ENCODE measurements at regions not wholly inside any gene's neighbourhood (a gene's known extent, or its start where the extent isn't known, plus 50 kb on each side); places are given as distances from the start of the nearest gene placed in this dataset.

- ChIA-PET CTCF (interaction anchor here (0.6 kb wide), 1 partner anchor 193 kb away, joined by 3 read pairs; no protein-coding TSS in a partner anchor), POLR2A (interaction anchor here (1.0 kb wide), 1 partner anchor 82 kb away, joined by 3 read pairs; the partner anchor contains the start of gene WLS)
- TF ChIP-seq ELF4 (IDR thresholded peaks at IDR 0.05) (no peak), FOXA1 (IDR thresholded peaks at IDR 0.05) (no peak), FOXK2 (IDR thresholded peaks at IDR 0.05) (no peak), SUZ12 (IDR thresholded peaks at IDR 0.05) (no peak), CTBP1 (IDR thresholded peaks at IDR 0.05; ENCODE audit: borderline replicate concordance) (no peak), L3MBTL2 (conservative IDR thresholded peaks at IDR 0.05) (no peak), SP1 (IDR thresholded peaks at IDR 0.05) (no peak), NFRKB (IDR thresholded peaks at IDR 0.05) (no peak), BHLHE40 (IDR thresholded peaks at IDR 0.05; ENCODE audit: borderline replicate concordance) (no peak)
- no peak for DNase-seq (ENCODE audit: extremely low spot score)
These were observed 81.4 kb upstream of the WLS start for GRCh38 chr1:68313735-68314134.

GRCh38 chr1:68308034-68308433 lies 75.7 kb upstream of the WLS start:
- DNase-seq (ENCODE audit: extremely low spot score): no peak
- CTCF ChIA-PET: no interaction called here
- POLR2A ChIA-PET: no interaction called here
- TF ChIP-seq ELF4 (IDR thresholded peaks at IDR 0.05) (no peak), ARNT (IDR thresholded peaks at IDR 0.05) (no peak)

GRCh38 chr1:68307378-68307787 lies 75.1 kb upstream of the WLS start:
- DNase-seq (ENCODE audit: extremely low spot score): no peak
- POLR2A ChIA-PET: no interaction called here
- CTCF ChIA-PET: interaction anchor here (0.8 to 1.2 kb wide), 2 partner anchors 14 to 187 kb away, joined by 3 read pairs; no protein-coding TSS in a partner anchor
- TF ChIP-seq, protein P1, sequence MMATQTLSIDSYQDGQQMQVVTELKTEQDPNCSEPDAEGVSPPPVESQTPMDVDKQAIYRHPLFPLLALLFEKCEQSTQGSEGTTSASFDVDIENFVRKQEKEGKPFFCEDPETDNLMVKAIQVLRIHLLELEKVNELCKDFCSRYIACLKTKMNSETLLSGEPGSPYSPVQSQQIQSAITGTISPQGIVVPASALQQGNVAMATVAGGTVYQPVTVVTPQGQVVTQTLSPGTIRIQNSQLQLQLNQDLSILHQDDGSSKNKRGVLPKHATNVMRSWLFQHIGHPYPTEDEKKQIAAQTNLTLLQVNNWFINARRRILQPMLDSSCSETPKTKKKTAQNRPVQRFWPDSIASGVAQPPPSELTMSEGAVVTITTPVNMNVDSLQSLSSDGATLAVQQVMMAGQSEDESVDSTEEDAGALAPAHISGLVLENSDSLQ (IDR thresholded peaks at IDR 0.05): no peak
- TF ChIP-seq FOXK2 (IDR thresholded peaks at IDR 0.05) (no peak), ELF4 (IDR thresholded peaks at IDR 0.05) (no peak), TARDBP (IDR thresholded peaks at IDR 0.05) (no peak), BHLHE40 (IDR thresholded peaks at IDR 0.05; ENCODE audit: borderline replicate concordance) (no peak), FOXA1 (IDR thresholded peaks at IDR 0.05) (no peak), SUZ12 (IDR thresholded peaks at IDR 0.05) (no peak), HDGF (IDR thresholded peaks at IDR 0.05; ENCODE audit: borderline replicate concordance) (no peak), NFRKB (IDR thresholded peaks at IDR 0.05) (no peak), CTBP1 (IDR thresholded peaks at IDR 0.05; ENCODE audit: borderline replicate concordance) (no peak), SP1 (IDR thresholded peaks at IDR 0.05) (no peak), ZNF384 (IDR thresholded peaks at IDR 0.05) (no peak), LEF1 (IDR thresholded peaks at IDR 0.05; ENCODE audit: borderline replicate concordance) (no peak), ARNT (IDR thresholded peaks at IDR 0.05) (no peak), L3MBTL2 (conservative IDR thresholded peaks at IDR 0.05) (no peak), FOXM1 (IDR thresholded peaks at IDR 0.05; ENCODE audit: borderline replicate concordance) (no peak)

- ChIA-PET CTCF (no interaction called here), POLR2A (no interaction called here)
- TF ChIP-seq ELF4 (IDR thresholded peaks at IDR 0.05): no peak
- TF ChIP-seq, protein P1 (IDR thresholded peaks at IDR 0.05): no peak
- TF ChIP-seq LEF1 (IDR thresholded peaks at IDR 0.05; ENCODE audit: borderline replicate concordance): no peak
- no peak for TF ChIP-seq CTBP1 (IDR thresholded peaks at IDR 0.05; ENCODE audit: borderline replicate concordance)
- no peak for TF ChIP-seq FOXK2 (IDR thresholded peaks at IDR 0.05)
- no peak for TF ChIP-seq FOXA1 (IDR thresholded peaks at IDR 0.05)
- TF ChIP-seq ZNF384 (IDR thresholded peaks at IDR 0.05): no peak
- no peak for TF ChIP-seq NFRKB (IDR thresholded peaks at IDR 0.05)
- TF ChIP-seq ARNT (IDR thresholded peaks at IDR 0.05): no peak
- no peak for TF ChIP-seq BHLHE40 (IDR thresholded peaks at IDR 0.05; ENCODE audit: borderline replicate concordance)
- TF ChIP-seq SUZ12 (IDR thresholded peaks at IDR 0.05): no peak
- TF ChIP-seq TARDBP (IDR thresholded peaks at IDR 0.05): no peak
- DNase-seq (ENCODE audit: extremely low spot score): no peak
These were observed 69.2 kb upstream of the WLS start for GRCh38 chr1:68301471-68302001.

- POLR2A ChIA-PET: interaction anchor here (1.7 kb wide), 1 partner anchor 63 kb away, joined by 6 read pairs; the partner anchor contains the start of gene WLS
- DNase-seq (ENCODE audit: extremely low spot score): no peak
- CTCF ChIA-PET: interaction anchor here (0.6 to 0.8 kb wide), 2 partner anchors 12 to 648 kb away, joined by 3 read pairs; no protein-coding TSS in a partner anchor
- TF ChIP-seq CTBP1 (IDR thresholded peaks at IDR 0.05; ENCODE audit: borderline replicate concordance) (no peak), ELF4 (IDR thresholded peaks at IDR 0.05) (no peak), TARDBP (IDR thresholded peaks at IDR 0.05) (no peak), SUZ12 (IDR thresholded peaks at IDR 0.05) (no peak), HDGF (IDR thresholded peaks at IDR 0.05; ENCODE audit: borderline replicate concordance) (no peak), L3MBTL2 (conservative IDR thresholded peaks at IDR 0.05) (no peak), NFRKB (IDR thresholded peaks at IDR 0.05) (no peak), SP1 (IDR thresholded peaks at IDR 0.05) (no peak), BHLHE40 (IDR thresholded peaks at IDR 0.05; ENCODE audit: borderline replicate concordance) (no peak), LEF1 (IDR thresholded peaks at IDR 0.05; ENCODE audit: borderline replicate concordance) (no peak), ARNT (IDR thresholded peaks at IDR 0.05) (no peak), FOXA1 (IDR thresholded peaks at IDR 0.05) (no peak), ZNF384 (IDR thresholded peaks at IDR 0.05) (no peak), FOXK2 (IDR thresholded peaks at IDR 0.05) (no peak), FOXM1 (IDR thresholded peaks at IDR 0.05; ENCODE audit: borderline replicate concordance) (no peak)
- TF ChIP-seq, protein P1 (IDR thresholded peaks at IDR 0.05): no peak
These were observed 62.2 kb upstream of the WLS start for GRCh38 chr1:68294367-68295066.
